AG04450 (cell line): ENCODE measurements at regions not wholly inside any gene's neighbourhood (a gene's known extent, or its start where the extent isn't known, plus 50 kb on each side); places are given as distances from the start of the nearest gene placed in this dataset.

Source experiments
- CTCF ChIA-PET: fragments of 300-600, 350-600 bp; formaldehyde crosslinking; extraction: SDS; loops from one replicate; lab custom pipeline; 2022; ENCODE audit warnings: antibody characterized with exemption, inconsistent platforms; lab: Charles Lee
- POLR2A ChIA-PET: fragments of 350-600 bp; formaldehyde crosslinking; extraction: SDS; loops from one replicate; lab custom pipeline; 2021; ENCODE audit warnings: antibody characterized with exemption, inconsistent platforms; lab: Yijun Ruan, JAX
- DNase-seq: peaks from one replicate; pipeline ENCODE4 v3.0.0-alpha.2; 2011; ENCODE audit warnings: low read depth, low spot score
- H3K27ac ChIP-seq: one replicate; pipeline ENCODE4 v1.5.1; 2012; ENCODE audit warnings: low read depth, low read length, control low read depth
- H3K27me3 ChIP-seq: one replicate; pipeline ENCODE4 v1.6.0; 2012; ENCODE audit warnings: low read length; ENCODE audit not compliant: control insufficient read depth, insufficient read depth
- H3K4me3 ChIP-seq: 2 replicates; pipeline ENCODE4 v1.5.1; 2011; ENCODE audit warnings: mild to moderate bottlenecking, low read depth, low read length, control low read depth
- H3K9me3 ChIP-seq: 2 replicates; pipeline ENCODE4 v1.5.1; 2012; ENCODE audit warnings: low read length; ENCODE audit not compliant: control insufficient read depth, insufficient read depth
- TF ChIP-seq, protein P1 (sequence below): IDR thresholded peaks from 2 replicates; pipeline ENCODE4 v1.5.1; 2011; ENCODE audit warnings: low read depth, low read length, control low read depth, inconsistent platforms

DNA sequence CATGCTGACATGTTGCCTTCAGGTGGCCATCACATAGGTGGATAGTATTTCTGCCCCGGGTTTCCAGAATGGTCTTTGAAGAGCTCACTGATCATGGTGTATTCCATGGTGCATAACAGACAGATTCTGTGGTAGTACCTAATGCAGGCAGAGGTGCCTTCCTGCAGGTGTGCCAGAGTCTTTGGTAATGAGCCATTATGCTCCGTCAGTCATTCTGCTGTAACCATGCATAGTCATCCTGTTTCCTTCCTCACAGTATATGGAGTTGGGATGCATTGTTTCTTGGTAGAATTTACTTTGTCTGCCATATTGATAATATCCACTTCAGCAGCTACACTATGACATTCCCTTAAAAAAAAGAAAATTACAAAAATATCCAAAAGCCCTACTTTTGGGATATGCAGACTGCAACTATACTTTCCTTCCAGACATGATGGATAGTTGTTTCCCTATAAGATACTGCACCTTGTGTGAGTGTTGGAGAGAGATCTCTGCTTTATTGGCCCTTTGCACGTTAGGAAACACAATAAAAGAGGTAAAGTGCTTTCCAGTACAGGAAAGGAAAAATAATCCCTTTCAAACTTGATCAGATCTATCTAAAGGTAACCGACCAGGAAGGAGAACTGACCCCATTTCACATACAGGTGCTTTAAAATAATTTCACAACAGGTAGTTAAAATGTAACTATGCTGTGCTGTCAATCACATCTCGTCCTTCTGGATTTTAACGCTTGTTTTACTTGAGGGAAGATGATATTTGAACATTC, 537.5 kb upstream of the WWC1 start:
- CTCF ChIA-PET: no interaction called here
- no peak overlapping the region for H3K4me3 ChIP-seq
- no peaks in the 10 kb centered on the region for H3K27me3 ChIP-seq
- POLR2A ChIA-PET: no interaction called here
- no peaks in the 10 kb centered on the region for H3K9me3 ChIP-seq
- TF ChIP-seq, protein P1, sequence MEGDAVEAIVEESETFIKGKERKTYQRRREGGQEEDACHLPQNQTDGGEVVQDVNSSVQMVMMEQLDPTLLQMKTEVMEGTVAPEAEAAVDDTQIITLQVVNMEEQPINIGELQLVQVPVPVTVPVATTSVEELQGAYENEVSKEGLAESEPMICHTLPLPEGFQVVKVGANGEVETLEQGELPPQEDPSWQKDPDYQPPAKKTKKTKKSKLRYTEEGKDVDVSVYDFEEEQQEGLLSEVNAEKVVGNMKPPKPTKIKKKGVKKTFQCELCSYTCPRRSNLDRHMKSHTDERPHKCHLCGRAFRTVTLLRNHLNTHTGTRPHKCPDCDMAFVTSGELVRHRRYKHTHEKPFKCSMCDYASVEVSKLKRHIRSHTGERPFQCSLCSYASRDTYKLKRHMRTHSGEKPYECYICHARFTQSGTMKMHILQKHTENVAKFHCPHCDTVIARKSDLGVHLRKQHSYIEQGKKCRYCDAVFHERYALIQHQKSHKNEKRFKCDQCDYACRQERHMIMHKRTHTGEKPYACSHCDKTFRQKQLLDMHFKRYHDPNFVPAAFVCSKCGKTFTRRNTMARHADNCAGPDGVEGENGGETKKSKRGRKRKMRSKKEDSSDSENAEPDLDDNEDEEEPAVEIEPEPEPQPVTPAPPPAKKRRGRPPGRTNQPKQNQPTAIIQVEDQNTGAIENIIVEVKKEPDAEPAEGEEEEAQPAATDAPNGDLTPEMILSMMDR: no peak
- H3K27ac ChIP-seq: no peak overlapping the region
- DNase-seq: no peak

DNA sequence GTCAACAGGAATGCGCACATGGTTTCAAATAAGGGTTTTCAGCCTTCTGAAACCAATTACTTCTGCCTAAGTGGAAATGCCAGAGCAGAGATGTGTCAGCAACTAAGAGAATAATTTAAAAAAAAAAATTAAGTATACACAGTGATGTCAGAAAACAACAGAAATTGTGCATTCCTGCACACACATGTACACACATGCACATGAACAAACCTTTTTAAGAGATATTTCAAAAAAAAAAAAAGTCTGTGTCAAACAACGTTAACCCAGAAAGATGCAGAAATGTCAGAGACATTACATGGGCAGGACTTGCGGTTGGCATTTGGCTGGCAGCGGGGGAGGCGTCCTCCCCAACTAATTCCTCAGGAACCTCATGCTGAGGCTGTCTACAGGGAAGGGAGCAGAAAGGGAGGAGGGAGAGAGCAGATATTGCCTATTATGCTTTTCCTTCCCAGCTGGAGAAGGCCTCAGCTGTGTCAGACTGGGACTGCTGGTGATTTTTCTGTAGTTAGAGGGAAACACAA, 536.9 kb upstream of the WWC1 start:
- ChIA-PET CTCF (no interaction called here), POLR2A (no interaction called here)
- no peak for DNase-seq
- H3K27ac ChIP-seq: no peak overlapping the region
- TF ChIP-seq, protein P1: no peak
- no peak overlapping the region for H3K4me3 ChIP-seq
- no peaks in the 10 kb centered on the region for H3K27me3 ChIP-seq
- H3K9me3 ChIP-seq: no peaks in the 10 kb centered on the region

DNA sequence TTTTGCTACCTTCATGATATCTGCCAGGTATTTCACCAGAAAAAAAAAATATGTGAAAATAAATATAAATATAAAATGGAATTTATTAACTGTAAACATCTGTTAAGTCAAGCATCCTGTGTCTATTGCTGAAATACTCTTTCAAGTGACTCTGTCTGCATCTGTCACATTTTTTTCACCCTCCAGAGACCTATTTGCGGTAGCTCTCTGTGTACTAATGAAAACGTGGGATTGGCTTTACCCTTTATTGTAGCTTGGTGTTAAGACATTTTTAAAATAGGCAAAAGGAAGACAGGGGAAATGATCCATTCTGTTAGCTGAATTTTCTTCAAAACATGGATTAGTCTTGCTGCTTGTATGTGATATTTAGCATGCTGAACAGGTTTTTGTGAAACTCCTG, 536.0 kb upstream of the WWC1 start:
- TF ChIP-seq, protein P1: no peak
- Histone ChIP-seq H3K9me3 (no peaks in the 10 kb centered on the region), H3K27ac (no peak overlapping the region), H3K4me3 (no peak overlapping the region), H3K27me3 (no peaks in the 10 kb centered on the region)
- no peak for DNase-seq
- ChIA-PET POLR2A (no interaction called here), CTCF (interaction anchor here (0.8 kb wide), 1 partner anchor 12 kb away, joined by 3 read pairs; no protein-coding TSS in a partner anchor)

DNA sequence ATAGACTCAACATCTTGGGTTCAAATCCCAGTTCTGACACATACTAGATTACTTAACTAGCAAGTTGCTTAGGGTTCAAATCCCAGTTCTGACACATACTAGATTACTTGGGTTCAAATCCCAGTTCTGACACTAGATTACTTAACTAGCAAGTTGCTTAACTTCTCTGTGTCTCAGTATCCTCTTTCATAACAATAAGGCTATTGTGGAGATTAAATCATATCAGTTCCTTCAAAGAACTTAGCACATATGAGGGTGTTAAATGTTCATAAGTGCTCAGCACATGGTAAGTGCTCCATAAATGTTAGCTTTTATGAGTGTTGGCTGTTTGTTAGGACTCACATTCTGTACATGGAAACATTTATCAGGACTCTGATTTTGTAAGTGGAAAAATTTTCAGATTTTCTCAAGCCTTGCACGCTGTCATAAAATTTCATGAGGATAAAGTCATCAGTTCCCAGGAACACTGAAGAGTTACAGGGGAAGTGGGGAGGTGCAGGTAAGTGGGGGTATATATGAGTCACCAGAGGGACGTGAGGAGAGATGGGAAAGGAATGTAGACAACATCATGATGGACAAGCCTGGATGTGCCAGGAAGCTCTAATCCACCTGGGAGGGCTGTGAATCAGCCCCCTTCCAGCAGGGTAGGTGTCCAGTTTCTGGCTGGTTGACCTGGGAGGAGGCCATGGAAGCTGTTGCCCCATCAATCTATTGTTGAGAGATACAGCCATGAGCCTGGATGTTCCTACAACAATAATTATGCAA, 532.2 kb upstream of the WWC1 start:
- ChIA-PET POLR2A (no interaction called here), CTCF (interaction anchor here (0.9 to 1.9 kb wide), 2 partner anchors 23 to 37 kb away, joined by 5 to 6 read pairs; no protein-coding TSS in a partner anchor)
- H3K4me3 ChIP-seq: no peak overlapping the region
- H3K9me3 ChIP-seq: no peaks in the 10 kb centered on the region
- H3K27ac ChIP-seq: no peak overlapping the region
- TF ChIP-seq, protein P1: no peak
- no peaks in the 10 kb centered on the region for H3K27me3 ChIP-seq
- no peak for DNase-seq
